Trophoblast cell (in vitro differentiated cells and primary cell): ENCODE measurements at regions not wholly inside any gene's neighbourhood (a gene's known extent, or its start where the extent isn't known, plus 50 kb on each side); places are given as distances from the start of the nearest gene placed in this dataset.

Source experiments
- DNase-seq, 2 donors: peaks; one replicate each; pipeline ENCODE4 v3.0.0-alpha.2; 2016
- H2AFZ ChIP-seq: 2 replicates; pipeline ENCODE4 v1.6.1; 2013; ENCODE audit warnings: low read length, moderate library complexity, mild to moderate bottlenecking; ENCODE audit not compliant: insufficient read depth, poor library complexity
- H2AK5ac ChIP-seq: 2 replicates; pipeline ENCODE4 v1.6.1; 2013; ENCODE audit warnings: mild to moderate bottlenecking, low read length
- H2BK120ac ChIP-seq: 2 replicates; pipeline ENCODE4 v1.6.1; 2013; ENCODE audit warnings: low read length, mild to moderate bottlenecking, moderate library complexity; ENCODE audit not compliant: insufficient read depth, poor library complexity
- H2BK12ac ChIP-seq: 2 replicates; pipeline ENCODE4 v1.6.1; 2013; ENCODE audit warnings: mild to moderate bottlenecking, low read length, moderate library complexity
- H2BK5ac ChIP-seq: 2 replicates; pipeline ENCODE4 v1.6.1; 2013; ENCODE audit warnings: low read length, low read depth, moderate library complexity, mild to moderate bottlenecking; ENCODE audit not compliant: poor library complexity
- H3K14ac ChIP-seq: 2 replicates; pipeline ENCODE4 v1.6.1; 2013; ENCODE audit warnings: mild to moderate bottlenecking, low read length
- H3K18ac ChIP-seq: 2 replicates; pipeline ENCODE4 v1.6.1; 2013; ENCODE audit warnings: mild to moderate bottlenecking, low read length
- H3K23ac ChIP-seq: 2 replicates; pipeline ENCODE4 v1.6.1; 2013; ENCODE audit warnings: low read length
- H3K27ac ChIP-seq: 2 replicates; pipeline ENCODE4 v1.5.1; 2013; ENCODE audit warnings: low read depth, mild to moderate bottlenecking, inconsistent platforms, low read length, moderate library complexity
- H3K27me3 ChIP-seq: 2 replicates; pipeline ENCODE4 v1.6.1; 2013; ENCODE audit warnings: inconsistent platforms, mild to moderate bottlenecking, low read length, moderate library complexity; ENCODE audit not compliant: insufficient read depth
- H3K36me3 ChIP-seq, 2 experiments: 1 replicate in 1 of 2; 2 replicates in 1 of 2; pipeline ENCODE4 v1.6.1; 2013; ENCODE audit warnings: low read length in 2 of 2, mild to moderate bottlenecking in 2 of 2, moderate library complexity in 1 of 2; ENCODE audit not compliant: insufficient read depth in 2 of 2, control insufficient read depth in 1 of 2
- H3K4ac ChIP-seq: 2 replicates; pipeline ENCODE4 v1.6.1; 2013; ENCODE audit warnings: low read depth, mild to moderate bottlenecking, low read length, moderate library complexity
- H3K4me1 ChIP-seq, 2 experiments: 1 replicate in 1 of 2; 2 replicates in 1 of 2; pipeline ENCODE4 v1.6.1; 2013; ENCODE audit warnings: low read length in 2 of 2, mild to moderate bottlenecking in 2 of 2, moderate library complexity in 1 of 2; ENCODE audit not compliant: insufficient read depth in 2 of 2, control insufficient read depth in 1 of 2
- H3K4me2 ChIP-seq: 2 replicates; pipeline ENCODE4 v1.6.1; 2013; ENCODE audit warnings: inconsistent platforms, mild to moderate bottlenecking, low read length, moderate library complexity
- H3K4me3 ChIP-seq: 2 replicates; pipeline ENCODE4 v1.5.1; 2013; ENCODE audit warnings: mild to moderate bottlenecking, low read depth, low read length, inconsistent platforms
- H3K79me1 ChIP-seq: one replicate; pipeline ENCODE4 v1.6.1; 2013; ENCODE audit warnings: low read length
- H3K79me2 ChIP-seq: 2 replicates; pipeline ENCODE4 v1.6.1; 2013; ENCODE audit warnings: low read length, mild to moderate bottlenecking; ENCODE audit not compliant: control insufficient read depth, insufficient read depth, poor library complexity
- H3K9ac ChIP-seq: 2 replicates; pipeline ENCODE4 v1.6.1; 2013; ENCODE audit warnings: mild to moderate bottlenecking, low read length
- H3K9me3 ChIP-seq: 2 replicates; pipeline ENCODE4 v1.6.1; 2013; ENCODE audit warnings: low read depth, mild to moderate bottlenecking, control low read depth, inconsistent platforms, low read length; ENCODE audit not compliant: insufficient read depth
- H4K12ac ChIP-seq: 2 replicates; pipeline ENCODE4 v1.6.1; 2013; ENCODE audit warnings: low read depth, mild to moderate bottlenecking, low read length, moderate library complexity
- H4K8ac ChIP-seq: 2 replicates; pipeline ENCODE4 v1.6.1; 2013; ENCODE audit warnings: low read depth, mild to moderate bottlenecking, low read length, moderate library complexity
- H4K91ac ChIP-seq: one replicate; pipeline ENCODE4 v1.6.1; 2013; ENCODE audit warnings: low read depth, mild to moderate bottlenecking, low read length, moderate library complexity
- WGBS: extraction: QIAGEN DNeasy Blood & Tissue Kit; methylation state at CpG from one replicate; pipeline ENCODE4 v1.1.7; 2013; ENCODE audit warnings: missing lambda C conversion rate; ENCODE audit not compliant: insufficient read length, insufficient coverage; ENCODE audit errors: extremely low coverage; 5-methylcytosine and 5-hydroxymethylcytosine counted together

- Histone ChIP-seq H3K9ac (no peak overlapping the region), H3K4me1 (no peaks in the 10 kb centered on the region), H3K4me2 (no peak overlapping the region), H3K36me3 (no peaks in the 10 kb centered on the region), H3K79me2 (no peaks in the 10 kb centered on the region), H3K27me3 (no peaks in the 10 kb centered on the region), H3K9me3 (no peaks in the 10 kb centered on the region), H3K4me3 (no peak overlapping the region), H3K14ac (no peak overlapping the region), H4K8ac (no peak overlapping the region), H3K4ac (no peak overlapping the region), H3K27ac (no peak overlapping the region), H4K91ac (no peak overlapping the region), H3K79me1 (no peaks in the 10 kb centered on the region), H2BK120ac (no peak overlapping the region), H3K18ac (no peak overlapping the region), H2AK5ac (no peak overlapping the region), H2BK12ac (no peak overlapping the region), H4K12ac (no peak overlapping the region), H3K23ac (no peak overlapping the region), H2BK5ac (no peak overlapping the region), H2AFZ (no peak overlapping the region)
- DNase-seq, result no peak
- WGBS, result no CpG with 5 or more reads among the region's 1 CpG
Measured at GRCh38 chr4:36722986-36723385, 441.6 kb downstream of the DTHD1 start.

- H3K27me3 ChIP-seq, result no peaks in the 10 kb centered on the region
- no peak overlapping the region for H3K4me3 ChIP-seq
- no peak overlapping the region for H3K18ac ChIP-seq
- DNase-seq, result no peak
- no peak overlapping the region for H4K8ac ChIP-seq
- H3K14ac ChIP-seq, result no peak overlapping the region
- no peaks in the 10 kb centered on the region for H3K79me2 ChIP-seq
- no peaks in the 10 kb centered on the region for H3K4me1 ChIP-seq
- H2AK5ac ChIP-seq, result no peak overlapping the region
- no peak overlapping the region for H3K23ac ChIP-seq
- WGBS, result no CpG with 5 or more reads among the region's 1 CpG
- H3K9me3 ChIP-seq, result no peaks in the 10 kb centered on the region
- no peak overlapping the region for H4K12ac ChIP-seq
- H3K9ac ChIP-seq, result no peak overlapping the region
- H3K79me1 ChIP-seq, result no peaks in the 10 kb centered on the region
- no peak overlapping the region for H2BK120ac ChIP-seq
- H4K91ac ChIP-seq, result no peak overlapping the region
- no peak overlapping the region for H2BK5ac ChIP-seq
- no peak overlapping the region for H3K4me2 ChIP-seq
- H3K4ac ChIP-seq, result no peak overlapping the region
- H3K36me3 ChIP-seq, result no peaks in the 10 kb centered on the region
- H2BK12ac ChIP-seq, result no peak overlapping the region
- H2AFZ ChIP-seq, result no peak overlapping the region
- H3K27ac ChIP-seq, result no peak overlapping the region
Measured at GRCh38 chr4:36734334-36734733, 452.9 kb downstream of the DTHD1 start.

DNA sequence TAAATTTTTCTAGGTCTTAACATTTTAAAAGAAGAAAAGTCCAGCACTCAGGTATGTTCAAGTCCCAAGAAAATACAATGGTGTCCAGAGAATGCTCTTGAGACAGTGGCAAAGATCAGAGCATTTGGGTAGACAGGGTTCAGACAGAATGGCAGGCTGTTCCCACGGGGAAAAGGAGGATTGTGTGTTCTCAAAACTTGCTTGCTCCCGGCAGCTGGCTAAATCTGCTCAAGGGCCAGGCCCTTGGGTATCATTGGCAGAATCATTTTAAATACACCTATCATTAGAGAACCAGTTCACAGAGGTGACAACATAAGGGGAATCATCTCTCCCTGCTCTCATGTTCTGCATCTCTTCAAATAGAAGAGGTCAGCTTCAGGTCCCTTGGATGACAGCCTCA lies 456.3 kb downstream of the DTHD1 start:
- Histone ChIP-seq H2BK120ac (no peak overlapping the region), H3K9ac (no peak overlapping the region), H3K27ac (no peak overlapping the region), H3K18ac (no peak overlapping the region), H2BK5ac (no peak overlapping the region), H2AFZ (no peak overlapping the region), H3K79me1 (no peaks in the 10 kb centered on the region), H4K91ac (no peak overlapping the region), H3K14ac (no peak overlapping the region), H3K4ac (no peak overlapping the region), H4K8ac (no peak overlapping the region), H3K9me3 (no peaks in the 10 kb centered on the region), H3K79me2 (no peaks in the 10 kb centered on the region), H2AK5ac (no peak overlapping the region), H3K27me3 (no peaks in the 10 kb centered on the region), H4K12ac (no peak overlapping the region), H3K4me1 (no peaks in the 10 kb centered on the region), H3K36me3 (no peaks in the 10 kb centered on the region), H2BK12ac (no peak overlapping the region), H3K4me3 (no peak overlapping the region), H3K4me2 (no peak overlapping the region), H3K23ac (no peak overlapping the region)
- DNase-seq, result no peak
- WGBS, result no CpG with 5 or more reads among the region's 2 CpGs

GRCh38 chr4:36740796-36741310 lies 459.4 kb downstream of the DTHD1 start:
- Histone ChIP-seq H3K27me3 (no peaks in the 10 kb centered on the region), H2BK12ac (no peak overlapping the region)
- DNase-seq, result no peak

More at GRCh38 chr4:36740796-36741310, 459.4 kb downstream of the DTHD1 start:
- Histone ChIP-seq H3K36me3 (no peaks in the 10 kb centered on the region), H3K9ac (no peak overlapping the region), H4K91ac (no peak overlapping the region), H3K27ac (no peak overlapping the region), H3K23ac (no peak overlapping the region), H3K4me1 (no peaks in the 10 kb centered on the region), H4K8ac (no peak overlapping the region), H3K18ac (no peak overlapping the region), H3K4me2 (no peak overlapping the region), H2AFZ (no peak overlapping the region), H3K79me2 (no peaks in the 10 kb centered on the region), H2AK5ac (no peak overlapping the region), H2BK5ac (no peak overlapping the region), H3K14ac (no peak overlapping the region), H3K4me3 (no peak overlapping the region), H3K9me3 (no peaks in the 10 kb centered on the region), H3K4ac (no peak overlapping the region), H2BK120ac (no peak overlapping the region), H3K79me1 (no peaks in the 10 kb centered on the region), H4K12ac (no peak overlapping the region)
- no CpG with 5 or more reads among the region's 6 CpGs for WGBS
